ENCODE measurements at regions not wholly inside any gene's neighbourhood (a gene's known extent, or its start where the extent isn't known, plus 50 kb on each side); places are given as distances from the start of the nearest gene placed in this dataset.

- Mint-ChIP-seq H3K27ac (ENCODE audit: unreplicated experiment) (no peak overlapping the region), H3K36me3 (ENCODE audit: insufficient read depth, unreplicated experiment) (no peaks in the 10 kb centered on the region), H3K9me3 (ENCODE audit: low read depth, unreplicated experiment) (no peaks in the 10 kb centered on the region), H3K4me3 (ENCODE audit: low read depth, unreplicated experiment) (no peak overlapping the region), H3K4me1 (ENCODE audit: low read depth, unreplicated experiment) (no peaks in the 10 kb centered on the region), H3K27me3 (ENCODE audit: unreplicated experiment) (no peaks in the 10 kb centered on the region)
- CTCF ChIA-PET = no interaction called here
- intact Hi-C loops (cut with micrococcal nuclease; ENCODE audit: unreplicated experiment) = no loop called here
- no TSS peak for BruUV-seq (replicated peaks)
- no peak for TF ChIP-seq CTCF (IDR thresholded peaks at IDR 0.05; ENCODE audit: unreplicated experiment)
- DNase-seq = no peak
Observed at GRCh38 chr4:91990726-91991125, 313.0 kb upstream of the GRID2 start.

- DNase-seq = no peak
- TF ChIP-seq CTCF (IDR thresholded peaks at IDR 0.05; ENCODE audit: unreplicated experiment) = no peak
- Mint-ChIP-seq H3K27ac (ENCODE audit: unreplicated experiment) (no peak overlapping the region), H3K27me3 (ENCODE audit: unreplicated experiment) (no peaks in the 10 kb centered on the region), H3K4me3 (ENCODE audit: low read depth, unreplicated experiment) (no peak overlapping the region), H3K9me3 (ENCODE audit: low read depth, unreplicated experiment) (no peaks in the 10 kb centered on the region), H3K36me3 (ENCODE audit: insufficient read depth, unreplicated experiment) (no peaks in the 10 kb centered on the region), H3K4me1 (ENCODE audit: low read depth, unreplicated experiment) (no peaks in the 10 kb centered on the region)
- BruUV-seq (replicated peaks) = no TSS peak
- intact Hi-C loops (cut with micrococcal nuclease; ENCODE audit: unreplicated experiment) = no loop called here
- CTCF ChIA-PET = no interaction called here
Observed at GRCh38 chr4:91997045-91997444, 306.7 kb upstream of the GRID2 start.

- intact Hi-C loops (cut with micrococcal nuclease; ENCODE audit: unreplicated experiment) = no loop called here
- no peak for TF ChIP-seq CTCF (IDR thresholded peaks at IDR 0.05; ENCODE audit: unreplicated experiment)
- no peak for DNase-seq
- H3K4me3 Mint-ChIP-seq (ENCODE audit: low read depth, unreplicated experiment) = no peak overlapping the region
- H3K27ac Mint-ChIP-seq (ENCODE audit: unreplicated experiment) = no peak overlapping the region
- no peaks in the 10 kb centered on the region for H3K4me1 Mint-ChIP-seq (ENCODE audit: low read depth, unreplicated experiment)
- CTCF ChIA-PET = no interaction called here
- no peaks in the 10 kb centered on the region for H3K36me3 Mint-ChIP-seq (ENCODE audit: insufficient read depth, unreplicated experiment)
- H3K9me3 Mint-ChIP-seq (ENCODE audit: low read depth, unreplicated experiment) = no peaks in the 10 kb centered on the region
- H3K27me3 Mint-ChIP-seq (ENCODE audit: unreplicated experiment) = no peaks in the 10 kb centered on the region
- no TSS peak for BruUV-seq (replicated peaks)
Observed at GRCh38 chr4:92012899-92013867, 290.6 kb upstream of the GRID2 start.

GRCh38 chr4:92014067-92014466 is 289.7 kb upstream of the GRID2 start:
- intact Hi-C loops (cut with micrococcal nuclease; ENCODE audit: unreplicated experiment) = no loop called here
- no peaks in the 10 kb centered on the region for H3K36me3 Mint-ChIP-seq (ENCODE audit: insufficient read depth, unreplicated experiment)
- CTCF ChIA-PET = no interaction called here
- H3K27ac Mint-ChIP-seq (ENCODE audit: unreplicated experiment) = no peak overlapping the region
- H3K4me1 Mint-ChIP-seq (ENCODE audit: low read depth, unreplicated experiment) = no peaks in the 10 kb centered on the region
- no peak for TF ChIP-seq CTCF (IDR thresholded peaks at IDR 0.05; ENCODE audit: unreplicated experiment)
- no TSS peak for BruUV-seq (replicated peaks)
- no peaks in the 10 kb centered on the region for H3K9me3 Mint-ChIP-seq (ENCODE audit: low read depth, unreplicated experiment)
- DNase-seq = no peak
- no peaks in the 10 kb centered on the region for H3K27me3 Mint-ChIP-seq (ENCODE audit: unreplicated experiment)
- H3K4me3 Mint-ChIP-seq (ENCODE audit: low read depth, unreplicated experiment) = no peak overlapping the region

Data from Calu3 (cell line).